ENCODE measurements at regions not wholly inside any gene's neighbourhood (a gene's known extent, or its start where the extent isn't known, plus 50 kb on each side); places are given as distances from the start of the nearest gene placed in this dataset.

DNA sequence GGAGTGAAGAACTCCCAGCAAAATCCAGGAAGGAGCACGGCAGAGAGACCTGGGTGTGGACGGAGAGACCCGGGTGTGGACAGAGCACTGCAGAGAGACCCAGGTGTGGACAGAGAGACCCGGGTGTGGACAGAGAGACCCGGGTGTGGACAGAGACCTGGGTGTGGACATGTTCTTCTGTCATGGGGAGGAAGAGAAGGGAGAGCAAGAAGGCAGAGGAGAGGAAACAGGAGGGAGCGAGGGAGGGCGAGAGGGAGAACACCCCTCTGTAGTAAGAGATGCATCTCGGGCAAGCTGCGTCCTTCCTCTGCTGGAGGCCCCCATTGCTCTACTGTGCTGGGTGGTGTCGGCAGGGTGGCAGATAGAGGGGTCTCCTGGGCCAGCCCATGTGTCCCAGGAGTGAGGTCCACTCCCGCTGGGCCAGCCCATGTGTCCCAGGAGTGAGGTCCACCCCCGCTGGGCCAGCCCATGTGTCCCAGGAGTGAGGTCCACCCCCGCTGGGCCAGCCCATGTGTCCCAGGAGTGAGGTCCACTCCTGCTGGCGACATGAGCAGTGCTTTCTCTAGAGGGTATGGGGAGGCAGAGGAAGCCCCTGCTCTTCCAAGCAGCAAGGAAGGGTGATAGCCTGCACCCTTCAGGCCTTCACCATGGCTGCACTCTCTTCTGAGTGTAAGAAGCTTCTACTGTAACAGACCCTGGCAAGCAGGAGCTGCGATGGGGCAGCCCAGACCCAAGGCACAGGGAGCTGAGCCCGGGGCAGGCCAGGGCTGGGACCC, 934.2 kb downstream of the BRD1 start:
- DNase-seq (ENCODE audit: low read depth in 2 of 2), result no peak

DNA sequence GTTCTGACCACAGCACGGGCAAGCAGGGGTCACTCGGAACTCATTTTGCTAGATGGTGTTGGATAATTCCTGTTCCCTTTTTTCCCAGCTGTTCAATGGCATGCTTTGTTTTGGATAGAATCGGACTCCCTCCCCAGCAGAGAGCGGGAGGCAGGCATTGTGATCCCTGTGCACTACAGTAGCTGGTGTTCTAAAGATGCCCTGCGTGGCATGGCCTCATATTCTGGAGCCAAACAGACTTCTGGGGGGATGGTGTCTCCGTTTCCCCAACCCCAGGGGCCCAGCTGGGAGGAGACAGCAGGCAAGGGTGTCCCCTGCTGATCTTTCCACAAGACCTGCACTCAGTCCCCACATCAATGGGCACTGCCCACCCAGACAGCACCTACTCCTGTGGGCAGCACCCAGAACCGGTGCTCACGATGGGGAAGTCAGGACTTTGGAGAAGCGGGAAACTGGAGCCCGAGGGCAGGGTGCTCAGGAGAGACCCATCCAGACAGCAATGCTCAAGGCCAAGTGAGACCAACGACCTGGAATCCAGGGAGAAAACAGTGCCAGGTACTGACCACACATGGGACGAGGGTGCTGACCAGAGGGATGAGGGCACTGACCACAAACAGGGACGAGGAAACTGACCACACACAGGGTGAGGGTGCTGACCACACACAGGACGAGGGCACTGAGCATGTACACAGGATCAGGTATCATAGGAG, 934.9 kb downstream of the BRD1 start:
- no peak for DNase-seq (ENCODE audit: low read depth in 2 of 2)

DNA sequence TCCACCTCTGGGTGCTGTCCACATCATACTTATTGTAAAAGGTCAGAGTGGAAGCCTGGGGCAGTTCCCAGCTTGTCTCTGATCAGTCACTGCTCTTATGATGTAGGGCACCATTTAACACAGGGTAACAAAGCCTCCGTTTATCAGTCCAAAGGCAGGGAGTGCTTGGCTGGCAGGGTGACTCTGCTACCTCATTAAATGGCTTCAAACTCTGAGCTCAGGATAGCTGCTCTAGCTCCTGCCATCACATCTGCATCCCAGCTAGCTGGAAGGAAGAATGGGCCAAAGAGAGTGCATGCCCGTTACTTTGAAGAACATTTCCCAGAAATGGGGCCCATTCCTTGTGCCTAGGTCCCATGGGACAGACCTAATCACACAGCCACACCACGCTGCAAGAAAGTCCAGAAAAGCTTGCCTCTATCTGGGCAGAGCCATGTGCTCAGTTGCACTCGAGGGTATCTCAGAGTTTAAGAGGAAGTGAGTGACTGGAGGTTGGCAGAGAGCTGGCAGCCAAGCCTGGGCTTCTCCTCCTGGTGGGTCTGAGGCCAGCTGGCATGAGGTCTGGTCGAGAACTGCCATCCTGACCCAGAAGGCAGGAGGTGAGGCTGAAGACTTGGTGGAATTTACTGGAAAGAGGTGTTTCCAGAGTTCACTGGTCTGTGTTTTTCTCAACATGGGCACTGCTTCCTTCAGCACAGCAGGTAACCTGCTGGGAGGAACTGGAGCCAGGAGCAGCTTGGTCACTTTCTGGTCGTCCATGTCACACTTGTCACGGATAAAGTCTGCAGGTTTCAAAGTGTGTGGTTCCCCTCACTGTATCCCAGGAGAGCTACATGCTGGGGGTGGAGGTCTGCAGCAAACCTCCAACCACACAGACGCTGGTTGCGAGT, 935.7 kb downstream of the BRD1 start:
- no peak for DNase-seq (ENCODE audit: low read depth in 2 of 2)

DNA sequence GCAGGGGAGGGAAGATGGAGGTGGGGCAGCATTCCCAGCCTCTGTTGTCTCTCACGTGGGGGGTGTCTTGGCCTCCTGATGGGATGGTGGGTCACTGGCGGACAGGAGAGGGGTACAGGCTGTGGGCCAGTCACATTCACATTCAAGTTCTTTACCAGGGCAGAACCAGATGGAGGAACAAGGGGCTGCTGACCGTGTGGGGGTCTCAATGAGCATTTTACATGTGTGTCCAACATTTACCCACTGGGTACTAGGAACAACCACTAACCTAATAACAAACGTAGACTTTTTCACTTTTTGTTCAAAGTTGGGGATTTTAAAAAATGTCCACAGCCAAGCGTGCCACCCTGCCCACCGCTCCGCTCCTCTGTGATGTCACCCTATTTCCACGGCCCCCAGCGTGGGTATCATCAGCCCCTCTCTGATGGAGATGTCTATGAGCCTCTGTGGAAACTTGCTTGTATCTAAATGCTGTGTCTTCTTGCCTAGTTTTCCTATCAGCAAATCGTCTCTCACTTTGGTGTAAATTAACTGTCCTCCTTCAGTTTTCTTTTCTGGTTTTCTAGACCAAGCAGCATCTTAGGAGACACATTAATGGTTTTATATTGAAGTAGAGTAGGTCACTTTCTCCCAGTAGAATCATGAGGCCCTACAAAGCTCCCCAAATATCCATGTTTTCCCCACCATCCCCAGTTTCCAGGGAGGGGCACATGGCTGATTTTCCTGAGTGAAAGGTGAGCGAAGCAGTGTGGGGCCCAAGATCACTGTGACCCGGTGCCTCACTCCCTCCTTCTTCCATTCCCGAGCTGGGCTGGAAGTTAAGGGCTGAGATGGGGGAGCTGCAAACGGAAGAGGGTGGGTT, 936.7 kb downstream of the BRD1 start:
- DNase-seq (ENCODE audit: low read depth in 2 of 2), result no peak

DNA sequence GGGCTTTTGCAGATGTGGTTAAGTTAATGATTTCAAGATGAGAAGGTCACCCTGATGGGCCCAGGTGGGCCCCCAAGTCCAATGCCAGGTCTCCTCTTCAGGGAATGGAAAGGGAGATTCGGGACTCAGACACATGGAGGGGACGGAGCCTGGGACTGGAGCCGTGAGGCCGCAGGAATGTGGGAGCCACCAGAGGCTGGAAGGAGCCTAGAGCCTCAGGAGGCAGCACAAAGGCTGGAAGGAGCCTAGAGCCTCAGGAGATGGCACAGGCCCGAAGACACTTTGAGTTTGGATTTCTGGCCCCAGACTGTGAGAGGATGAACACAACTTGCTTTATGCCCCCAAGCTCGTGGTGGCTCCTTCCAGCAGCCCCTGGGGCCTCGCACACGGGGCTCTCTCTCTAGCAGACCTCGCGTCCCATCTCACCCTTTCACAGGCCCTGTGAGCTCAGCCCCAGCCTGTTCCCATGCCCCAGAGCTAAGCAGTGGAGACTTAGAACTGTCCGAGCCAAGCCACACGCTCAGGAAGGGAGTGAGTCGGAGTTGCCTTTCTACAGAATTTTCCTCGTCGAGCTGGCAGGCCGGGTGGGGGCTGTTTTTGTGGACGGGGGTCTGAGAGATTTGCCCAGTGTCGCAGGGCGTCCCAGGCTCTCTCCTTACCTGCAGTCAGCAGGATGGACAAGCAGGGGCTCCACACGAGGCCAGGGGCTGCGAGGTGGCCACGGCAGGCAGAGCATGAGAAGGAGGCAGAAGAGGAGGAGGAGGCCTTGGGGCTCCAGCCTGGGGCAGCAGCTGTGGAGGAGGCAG, 937.6 kb downstream of the BRD1 start:
- no peak for DNase-seq (ENCODE audit: low read depth in 2 of 2)

DNA sequence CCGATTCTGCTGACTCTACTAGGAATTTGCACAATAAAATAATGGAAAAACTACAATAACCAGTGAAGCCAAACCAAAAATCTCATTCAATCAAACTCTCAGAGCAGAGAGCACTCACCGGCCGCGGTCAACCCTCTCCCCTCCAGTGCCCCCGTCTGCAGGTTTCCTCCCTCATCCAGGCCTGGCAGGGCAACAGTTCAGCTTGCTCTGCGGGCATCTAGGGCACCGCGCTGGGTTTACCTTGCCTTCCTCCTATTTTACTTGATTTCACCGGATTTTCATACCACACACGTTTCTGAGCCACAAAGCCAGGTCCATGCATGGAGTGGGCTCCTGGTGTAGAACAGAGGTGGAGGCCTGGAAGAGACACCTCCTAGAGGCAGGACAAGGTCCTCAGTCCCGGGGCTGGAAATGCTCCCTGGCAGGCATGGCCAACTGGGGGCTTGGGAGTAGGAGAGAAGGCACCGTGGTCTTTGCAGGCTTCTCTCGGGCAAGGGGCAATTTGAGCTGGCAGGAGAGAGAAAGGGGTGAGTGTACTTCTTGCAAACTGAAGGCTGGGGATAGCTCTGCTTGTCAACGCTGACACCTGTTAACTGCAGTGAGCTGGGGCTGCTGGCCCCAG, 938.4 kb downstream of the BRD1 start:
- no peak for DNase-seq (ENCODE audit: low read depth in 2 of 2)

DNA sequence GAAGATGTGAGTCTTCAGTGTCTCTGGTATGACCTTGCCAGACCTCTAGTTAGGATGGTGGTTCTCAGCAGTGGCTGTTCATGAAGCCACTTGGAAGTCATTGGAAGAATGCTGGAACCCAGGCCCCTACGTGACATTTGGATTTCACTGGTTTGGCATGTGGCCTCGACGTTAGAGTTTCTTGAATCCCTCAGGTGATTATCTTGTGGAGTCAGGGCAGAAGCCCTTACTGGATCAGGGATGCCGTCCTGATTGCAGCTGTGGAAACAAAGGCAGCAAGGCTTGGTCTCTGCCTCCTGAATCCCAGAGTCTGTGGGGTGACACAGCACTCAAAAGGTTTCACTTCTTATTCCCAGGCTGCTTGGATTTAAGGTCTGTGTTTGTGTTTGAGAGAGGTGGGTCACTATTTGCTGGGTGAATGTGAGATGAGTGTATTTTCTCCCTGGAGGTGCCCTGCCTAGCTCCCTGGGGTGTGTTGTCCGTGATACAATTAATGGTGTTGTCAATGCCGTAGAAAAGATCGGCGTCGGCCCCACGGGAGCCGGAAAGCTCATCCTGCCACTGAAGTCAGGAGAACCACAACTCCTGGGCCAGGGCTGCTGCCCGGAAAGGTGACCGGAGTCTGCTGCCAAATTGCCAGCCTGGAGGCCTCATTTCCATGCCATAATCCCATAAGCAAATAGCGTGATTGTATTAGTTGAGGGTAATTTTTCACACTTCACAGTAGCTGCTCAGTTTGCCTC, 939.0 kb downstream of the BRD1 start:
- no peak for DNase-seq (ENCODE audit: low read depth in 2 of 2)

DNA sequence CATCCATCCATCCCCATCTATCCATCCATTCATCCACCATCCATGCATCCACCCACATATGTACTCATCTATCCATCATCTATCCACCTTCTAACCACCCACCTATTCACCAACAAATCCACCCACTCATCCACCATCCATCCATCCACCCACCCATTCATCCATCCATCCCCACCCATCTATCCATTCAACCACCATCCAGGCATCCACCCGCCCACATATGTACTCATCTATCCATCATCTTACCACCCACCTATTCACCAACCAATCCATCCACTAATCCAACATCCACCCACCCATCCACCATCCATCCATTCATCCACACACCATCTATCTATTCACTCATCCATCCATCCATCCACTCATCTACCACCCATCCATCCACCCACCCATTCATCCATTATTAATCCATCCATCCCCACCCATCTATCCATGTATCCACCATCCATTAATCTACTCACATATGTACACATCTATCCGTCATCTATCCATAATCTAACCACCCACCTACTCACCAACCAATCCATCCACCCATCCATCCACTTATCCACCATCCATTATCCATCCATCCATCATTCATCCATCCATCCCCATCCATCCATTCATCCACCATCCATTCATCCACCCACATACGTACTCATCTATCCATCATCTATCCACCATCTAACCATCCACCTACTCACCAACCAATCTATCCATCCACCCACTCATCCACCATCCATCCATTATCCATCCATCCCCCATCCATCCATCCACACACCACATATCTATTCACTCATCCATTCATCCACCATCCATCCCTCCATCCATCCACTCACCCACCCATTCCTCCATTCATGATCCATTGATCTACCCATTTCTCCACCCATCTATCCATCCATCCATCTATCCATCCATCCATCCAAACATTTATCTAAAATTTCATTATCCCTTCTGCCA, 940.0 kb downstream of the BRD1 start:
- DNase-seq (ENCODE audit: low read depth in 2 of 2), result no peak

DNA sequence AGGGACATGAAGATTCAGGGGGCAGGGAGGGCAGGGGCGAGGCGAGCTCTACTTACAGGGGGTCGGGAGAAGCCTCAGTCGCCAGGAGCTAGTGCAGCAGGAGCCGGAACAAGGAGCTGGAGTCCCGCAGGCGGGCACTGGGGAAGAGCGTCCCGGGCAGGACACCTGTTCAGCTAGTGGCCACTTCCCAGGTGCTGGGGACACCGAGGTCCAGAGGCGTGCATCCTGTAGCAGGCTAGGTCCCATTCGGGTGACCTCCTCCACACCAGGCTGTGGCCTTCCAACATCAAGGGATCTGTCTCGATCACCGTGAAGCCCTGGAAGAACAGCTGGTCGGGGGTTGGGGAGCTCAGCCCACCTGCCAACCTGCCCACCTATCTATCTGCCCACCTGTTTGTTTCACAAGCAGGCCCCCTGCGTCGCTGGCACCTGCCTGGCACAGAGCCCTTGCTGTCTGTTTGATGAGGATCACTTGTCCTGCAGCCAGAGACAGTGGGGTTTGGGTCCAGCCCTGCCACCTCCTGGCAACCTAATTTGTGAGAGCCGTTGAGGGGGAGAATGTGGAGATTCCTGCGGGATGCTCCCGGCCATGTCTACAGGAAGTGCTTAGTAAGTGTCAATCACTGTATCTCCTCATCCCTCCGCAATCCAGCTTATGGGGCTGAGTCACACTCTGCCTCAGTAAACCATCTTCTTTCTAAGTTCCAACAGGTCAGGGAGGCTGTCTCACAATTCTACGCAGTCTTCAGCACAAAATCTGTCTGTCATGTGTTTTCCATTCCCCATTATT, 940.9 kb downstream of the BRD1 start:
- DNase-seq (ENCODE audit: low read depth in 2 of 2), result no peak

DNA sequence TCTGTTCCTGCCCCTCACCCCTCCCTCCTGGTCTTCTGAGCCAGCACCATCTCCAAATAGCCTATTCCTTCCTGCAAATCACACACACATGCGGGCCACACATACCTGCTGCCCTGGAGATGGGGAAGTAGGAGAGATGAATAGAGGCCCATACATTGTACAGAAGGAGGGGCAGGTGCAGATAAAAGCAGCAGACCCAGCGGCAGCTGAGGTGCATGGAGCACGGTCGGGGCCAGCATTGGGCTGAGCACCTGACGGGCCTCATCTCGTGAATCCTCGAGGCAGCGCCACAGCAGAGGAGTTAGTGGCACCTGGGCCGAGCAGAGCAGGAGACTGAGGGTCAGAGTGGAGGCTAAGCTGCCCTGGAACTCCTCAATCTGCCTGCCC, 941.8 kb downstream of the BRD1 start:
- no peak for DNase-seq (ENCODE audit: low read depth in 2 of 2)

DNA sequence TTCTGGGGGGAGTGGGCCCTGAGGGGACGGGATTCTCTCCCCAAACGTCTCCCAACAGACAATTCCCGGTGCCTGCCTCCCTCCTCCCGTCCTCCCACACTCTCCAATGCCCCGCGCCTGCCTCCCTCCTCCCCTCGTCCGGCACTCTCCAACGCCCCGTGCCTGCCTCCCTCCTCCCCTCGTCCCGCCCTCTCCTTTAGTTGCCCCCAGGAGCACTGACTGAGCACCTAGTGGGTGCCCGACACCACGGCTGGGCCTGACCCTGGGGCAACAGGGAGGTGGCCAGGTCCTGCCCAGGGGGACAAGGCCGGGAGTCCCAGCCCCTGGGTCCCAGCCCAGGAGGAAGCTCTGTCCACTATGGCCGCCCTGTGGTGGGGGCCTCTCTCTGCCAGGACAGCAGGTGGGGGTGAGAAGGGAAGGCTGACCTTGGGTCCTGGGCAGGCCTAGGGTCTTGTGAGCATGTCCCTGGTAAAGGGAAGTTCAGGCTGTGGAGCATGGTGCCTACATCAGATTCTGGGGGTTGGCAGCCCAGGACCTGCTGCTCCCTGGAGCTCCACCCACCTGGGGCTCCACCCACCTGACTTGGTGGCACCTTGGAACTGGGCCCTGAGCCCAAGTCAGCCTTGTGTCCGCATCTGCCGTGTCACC, 942.3 kb downstream of the BRD1 start:
- DNase-seq (ENCODE audit: low read depth in 2 of 2), result no peak

DNA sequence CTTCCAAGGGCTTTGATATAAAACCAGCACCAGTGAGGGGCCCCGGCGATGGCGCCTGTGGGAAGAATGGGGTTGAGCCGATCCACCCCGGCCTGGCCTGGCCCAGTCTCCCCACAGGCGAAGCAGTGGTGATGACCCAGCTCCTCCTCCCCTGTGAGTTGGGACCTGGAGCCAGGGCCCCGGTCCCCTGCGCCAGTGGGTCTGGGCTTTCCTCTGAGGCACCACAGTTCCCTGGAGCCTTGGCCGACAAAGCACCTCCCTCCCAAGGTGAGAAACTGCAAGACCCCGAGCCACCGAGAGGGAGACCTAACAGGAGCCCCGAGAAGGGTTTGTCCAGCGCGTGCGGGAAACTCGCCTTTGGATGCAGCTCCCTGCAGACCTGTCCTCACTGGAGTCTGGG, 942.9 kb downstream of the BRD1 start:
- DNase-seq (ENCODE audit: low read depth in 2 of 2), result no peak

DNA sequence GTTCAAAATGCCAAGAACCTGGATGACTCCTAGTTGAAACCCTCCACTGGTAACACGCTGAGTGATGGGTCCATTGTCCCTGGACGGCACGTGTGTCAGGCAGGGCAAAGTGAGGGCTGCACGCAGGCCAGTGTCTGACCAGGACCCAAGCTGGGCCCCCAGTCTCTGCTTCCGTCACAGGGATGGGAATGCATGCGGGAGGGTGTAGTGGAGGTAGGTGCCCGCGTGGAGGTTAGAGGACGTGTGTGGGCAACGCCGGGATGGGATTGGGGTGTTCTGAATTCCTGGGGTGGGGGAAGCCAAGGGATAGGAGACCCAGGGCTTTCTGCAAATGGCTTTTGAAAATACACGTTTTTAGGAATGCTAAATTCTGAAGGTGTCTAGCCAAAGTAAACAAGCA, 943.3 kb downstream of the BRD1 start:
- no peak for DNase-seq (ENCODE audit: low read depth in 2 of 2)

DNA sequence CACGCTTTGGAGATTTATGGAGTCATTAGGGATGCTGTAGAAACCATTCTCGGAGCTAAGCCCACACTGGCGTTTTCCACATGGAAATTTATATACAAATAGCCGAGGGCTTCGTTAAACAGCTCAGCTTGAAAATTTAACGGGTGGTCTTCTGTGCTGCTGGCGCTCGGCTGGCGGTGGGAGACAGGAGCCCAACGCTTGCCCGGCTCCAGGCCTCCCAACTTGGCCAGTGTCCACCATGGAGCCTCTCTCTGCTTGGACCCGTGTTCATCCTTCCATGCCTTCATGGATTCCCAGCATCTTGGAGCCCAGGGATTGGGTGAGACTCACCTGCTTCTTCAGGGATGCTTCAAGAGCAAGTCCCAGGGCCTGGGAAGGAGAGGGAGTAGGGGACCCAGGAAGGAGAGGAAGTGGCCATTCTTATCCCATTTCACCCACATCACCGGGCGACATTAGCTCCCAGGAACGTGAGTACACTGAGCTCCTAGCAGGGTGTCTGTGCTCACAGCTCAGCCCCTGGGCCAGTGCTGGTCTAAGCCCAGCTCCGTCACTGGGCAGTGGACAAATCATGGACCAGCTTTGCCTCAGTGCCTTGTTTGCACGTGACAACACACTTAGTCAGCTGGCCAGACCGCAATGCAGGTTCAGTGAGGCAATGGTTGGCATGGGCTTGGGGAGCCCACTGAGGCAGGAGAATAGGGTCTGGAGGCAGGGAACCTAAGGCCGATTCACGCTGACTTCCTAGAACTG, 944.3 kb downstream of the BRD1 start:
- DNase-seq (ENCODE audit: low read depth in 2 of 2), result no peak

DNA sequence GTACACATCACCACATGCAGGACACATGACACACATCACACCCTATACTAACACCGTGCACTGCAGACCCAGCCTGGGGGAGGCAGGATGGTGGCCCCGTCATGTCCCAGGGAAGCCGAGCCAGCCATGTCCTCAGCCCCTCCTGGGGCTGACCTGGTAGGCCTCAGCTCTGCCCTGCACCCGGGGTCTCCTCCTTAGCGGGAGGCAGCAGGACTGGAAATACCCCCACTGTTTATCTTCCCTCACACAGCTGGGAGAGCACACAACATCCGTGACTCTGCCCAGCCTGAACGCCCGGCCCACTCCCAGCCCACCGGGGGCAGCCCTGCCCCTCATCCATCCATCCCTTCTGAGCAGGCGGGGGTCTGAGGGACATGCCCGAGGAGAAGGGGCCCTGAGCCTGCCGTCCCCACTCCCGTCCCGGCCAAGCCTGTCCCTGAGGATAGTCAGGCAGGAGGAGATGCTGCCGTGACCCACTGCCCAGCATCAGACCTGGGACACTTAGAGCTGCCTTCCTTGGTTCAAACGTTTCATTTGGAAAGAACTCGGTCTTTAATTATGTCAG, 945.0 kb downstream of the BRD1 start:
- DNase-seq (ENCODE audit: low read depth in 2 of 2), result no peak

Data from dermis microvascular lymphatic vessel endothelial cell (primary cell).